ENCODE measurements at regions not wholly inside any gene's neighbourhood (a gene's known extent, or its start where the extent isn't known, plus 50 kb on each side); places are given as distances from the start of the nearest gene placed in this dataset.
"Not testable (repeated sequence)": the region's sequence is repeated elsewhere in the genome, so short reads cannot be mapped to it uniquely, and the experiment has no call there.

DNA sequence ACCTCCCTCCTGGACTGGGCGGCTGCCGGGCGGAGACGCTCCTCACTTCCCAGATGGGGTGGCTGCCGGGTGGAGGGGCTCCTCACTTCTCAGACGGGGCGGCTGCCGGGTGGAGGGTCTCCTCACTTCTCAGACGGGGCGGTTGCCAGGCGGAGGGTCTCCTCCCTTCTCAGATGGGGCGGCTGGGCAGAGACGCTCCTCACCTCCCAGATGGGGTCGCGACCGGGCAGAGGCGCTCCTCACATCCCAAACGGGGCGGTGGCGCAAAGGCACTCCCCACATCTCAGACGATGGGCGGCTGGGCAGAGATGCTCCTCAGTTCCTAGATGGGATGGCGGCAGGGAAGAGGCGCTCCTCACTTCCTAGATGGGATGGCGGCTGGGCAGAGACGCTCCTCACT lies 305.5 kb downstream of the SLITRK5 start:
- DNase-seq (ENCODE audit: extremely low read depth, low read depth, low spot score) = not testable (repeated sequence)

DNA sequence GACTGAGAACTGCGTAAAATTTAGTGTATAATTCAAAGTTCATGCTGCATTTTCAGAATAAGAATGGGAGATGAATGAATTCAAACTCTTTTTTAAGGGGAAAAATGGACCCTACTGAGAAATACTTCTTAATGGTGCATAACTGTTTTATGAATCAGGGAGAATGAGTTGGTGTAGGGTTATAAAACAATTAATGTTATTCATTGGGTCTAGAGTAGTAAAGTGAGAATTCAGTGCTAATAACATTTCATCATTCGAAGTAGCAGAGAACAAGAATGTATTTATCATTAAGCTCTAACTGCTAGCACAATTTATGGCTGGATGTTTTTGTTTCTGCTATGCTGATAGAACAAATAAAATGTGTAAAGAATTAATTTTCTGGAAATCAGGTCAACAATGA lies 310.2 kb downstream of the SLITRK5 start:
- no peak for DNase-seq (ENCODE audit: extremely low read depth, low read depth, low spot score)

DNA sequence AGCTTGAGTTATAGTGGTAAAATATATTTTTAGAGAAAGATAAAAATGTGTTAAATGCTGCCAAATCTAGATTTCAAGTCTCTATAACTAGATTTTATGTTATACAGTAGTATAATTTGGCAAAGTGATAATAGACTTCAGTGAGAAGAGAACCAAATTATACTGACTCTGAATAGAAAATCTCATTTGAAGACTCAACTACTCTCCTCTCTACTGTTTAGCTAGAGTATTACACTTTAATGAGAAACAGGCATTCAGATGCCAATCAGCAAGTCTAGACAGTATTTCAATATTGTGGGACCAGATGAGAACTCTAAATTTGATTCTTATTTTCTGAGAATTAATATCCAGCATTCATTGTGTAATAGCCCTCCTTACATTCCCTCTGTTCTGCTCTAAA lies 311.2 kb downstream of the SLITRK5 start:
- DNase-seq (ENCODE audit: extremely low read depth, low read depth, low spot score) = no peak

DNA sequence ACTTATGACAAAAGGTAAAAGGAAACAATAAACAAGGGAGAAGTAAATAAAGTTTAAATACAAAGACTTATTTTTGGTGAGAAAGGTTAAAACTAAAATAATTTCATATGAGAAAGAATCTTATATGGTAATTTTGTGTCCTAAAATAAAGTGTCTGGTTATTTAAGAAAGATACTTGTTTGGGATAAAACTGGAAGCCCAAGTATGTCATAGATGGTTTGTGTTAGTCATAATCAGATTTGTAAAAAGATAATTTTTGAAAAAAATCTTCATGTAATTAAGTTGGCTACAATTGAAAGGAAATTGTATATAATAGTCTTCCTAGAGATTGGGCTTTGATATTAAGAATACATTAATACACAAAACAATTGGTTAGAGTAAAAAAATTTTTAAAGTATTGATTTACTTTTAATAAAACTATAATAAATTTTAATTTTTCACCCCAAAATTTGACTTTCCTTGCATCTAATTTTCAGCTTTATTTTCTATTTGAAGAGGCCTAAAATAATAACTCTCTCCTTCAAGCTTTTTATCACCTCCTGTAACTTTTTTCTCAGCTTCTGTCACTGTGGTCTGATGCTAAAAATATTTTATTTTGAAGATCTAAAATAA lies 315.6 kb downstream of the SLITRK5 start:
- DNase-seq (ENCODE audit: extremely low read depth, low read depth, low spot score) = no peak

DNA sequence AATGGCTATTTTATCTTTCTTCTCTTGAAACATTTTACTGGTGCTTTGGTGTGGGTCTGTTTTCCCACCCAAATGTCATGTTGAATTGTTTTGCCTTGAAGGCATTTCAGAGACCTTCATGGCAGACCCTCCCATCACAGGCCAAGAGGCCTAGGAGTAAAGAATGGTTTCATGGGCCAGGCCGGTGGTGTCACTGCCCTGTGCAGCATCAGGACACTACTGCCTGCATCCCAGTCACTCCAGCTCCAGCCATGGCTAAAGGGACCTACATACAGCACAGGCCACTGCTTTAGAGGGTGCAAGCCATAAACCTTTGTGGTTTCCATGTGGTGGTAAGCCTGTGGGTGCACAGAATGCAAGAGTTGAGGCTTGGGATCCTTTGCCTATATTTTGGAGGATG lies 326.9 kb downstream of the SLITRK5 start:
- DNase-seq (ENCODE audit: extremely low read depth, low read depth, low spot score) = no peak

DNA sequence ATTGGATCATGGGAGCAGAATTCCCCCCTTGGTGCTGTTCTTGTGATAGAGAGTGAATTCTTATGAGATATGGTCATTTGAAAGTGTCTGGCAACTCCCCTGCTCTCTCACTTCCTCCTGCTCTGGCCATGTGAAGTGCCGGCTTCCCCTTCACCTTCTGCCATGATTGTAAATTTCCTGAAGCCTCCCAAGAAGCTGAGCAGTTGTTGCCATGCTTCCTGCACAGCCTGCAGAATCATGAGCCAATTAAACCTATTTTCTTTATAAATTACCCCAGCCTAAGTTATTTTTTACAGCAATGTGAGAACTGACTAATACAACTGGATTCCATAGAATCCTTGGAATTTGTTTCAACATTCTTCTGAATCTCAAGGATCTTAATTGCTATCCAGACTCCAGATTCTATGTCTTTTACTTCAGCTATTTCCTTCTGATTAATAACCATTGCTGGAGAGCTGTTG lies 328.1 kb downstream of the SLITRK5 start:
- DNase-seq (ENCODE audit: extremely low read depth, low read depth, low spot score) = no peak

DNA sequence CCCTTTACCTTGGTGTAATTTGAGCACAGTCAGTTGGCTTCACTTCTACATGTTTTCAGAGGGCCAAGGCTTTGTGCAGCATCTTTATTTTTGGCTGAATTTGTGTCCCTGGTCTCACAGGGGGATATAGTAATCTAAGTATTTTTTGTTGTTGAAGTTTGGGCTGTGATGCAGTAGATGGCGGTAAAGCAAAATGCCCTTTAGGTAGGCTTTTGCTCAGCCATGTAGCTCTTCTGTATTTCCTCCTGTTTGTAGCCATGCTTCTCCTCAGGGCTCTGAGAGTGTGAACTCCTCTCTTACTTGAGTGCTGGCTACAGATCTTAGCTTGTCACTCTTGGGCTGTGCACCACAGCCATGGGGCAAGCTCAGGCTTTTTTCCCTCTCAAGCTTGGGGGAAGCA lies 328.6 kb downstream of the SLITRK5 start:
- no peak for DNase-seq (ENCODE audit: extremely low read depth, low read depth, low spot score)

DNA sequence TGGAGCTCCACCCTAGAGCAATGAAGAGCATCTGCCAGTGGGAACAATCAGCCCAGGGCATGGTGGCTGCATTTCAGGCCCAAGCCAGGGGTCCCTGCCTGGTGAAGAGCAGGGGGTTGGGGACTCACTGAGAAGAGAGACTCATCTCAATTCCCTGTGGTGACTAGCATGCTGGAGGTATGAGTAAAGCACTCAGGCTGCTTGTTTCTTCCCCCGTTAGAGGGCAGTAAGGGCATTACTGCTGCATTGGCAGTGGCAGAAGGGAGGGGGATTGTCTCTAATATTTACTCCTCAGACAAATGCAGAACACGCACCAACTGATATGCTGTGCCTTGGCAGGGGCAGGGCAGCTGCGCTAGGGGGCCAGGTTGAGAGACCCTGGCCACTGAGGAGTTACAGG lies 329.1 kb downstream of the SLITRK5 start:
- no peak for DNase-seq (ENCODE audit: extremely low read depth, low read depth, low spot score)

DNA sequence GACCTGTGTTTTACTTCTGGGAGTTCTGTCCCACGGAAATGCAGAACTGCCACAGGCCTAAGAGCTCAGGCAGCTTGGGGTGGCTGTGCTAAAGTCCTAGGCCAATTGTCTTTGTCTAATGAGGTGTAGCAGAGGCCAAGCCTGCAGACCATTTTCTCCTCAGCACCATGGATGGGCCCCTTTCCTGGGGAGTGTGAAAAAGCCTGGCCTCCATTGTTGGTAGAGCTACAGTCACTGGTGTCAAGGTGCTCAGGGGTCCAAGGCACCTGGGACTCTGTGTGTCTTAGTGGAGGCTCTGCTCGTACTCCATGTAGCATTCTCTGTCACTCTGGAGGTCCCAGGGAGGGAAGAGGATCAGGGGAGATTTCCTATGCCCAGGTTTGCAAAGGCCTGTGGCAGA lies 329.6 kb downstream of the SLITRK5 start:
- no peak for DNase-seq (ENCODE audit: extremely low read depth, low read depth, low spot score)

DNA sequence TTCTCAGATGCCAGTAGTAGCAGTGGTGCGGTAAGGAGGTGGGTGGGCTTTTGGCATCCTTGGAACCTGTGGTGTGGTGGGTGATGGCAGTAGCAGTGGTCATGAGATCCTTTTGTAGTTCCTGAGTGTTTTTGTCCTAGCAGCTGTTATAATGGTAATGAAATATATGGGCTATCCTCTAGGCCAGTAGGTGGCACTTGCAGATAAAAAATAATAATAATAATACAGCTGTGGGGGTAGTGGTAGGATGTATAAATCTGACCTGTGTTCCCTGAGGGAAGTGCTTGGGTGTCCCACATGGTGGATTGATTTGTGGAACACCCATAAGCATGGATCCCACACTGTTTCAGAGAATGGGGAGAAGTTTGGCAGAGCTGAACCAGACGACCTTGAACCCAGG lies 334.0 kb downstream of the SLITRK5 start:
- no peak for DNase-seq (ENCODE audit: extremely low read depth, low read depth, low spot score)

DNA sequence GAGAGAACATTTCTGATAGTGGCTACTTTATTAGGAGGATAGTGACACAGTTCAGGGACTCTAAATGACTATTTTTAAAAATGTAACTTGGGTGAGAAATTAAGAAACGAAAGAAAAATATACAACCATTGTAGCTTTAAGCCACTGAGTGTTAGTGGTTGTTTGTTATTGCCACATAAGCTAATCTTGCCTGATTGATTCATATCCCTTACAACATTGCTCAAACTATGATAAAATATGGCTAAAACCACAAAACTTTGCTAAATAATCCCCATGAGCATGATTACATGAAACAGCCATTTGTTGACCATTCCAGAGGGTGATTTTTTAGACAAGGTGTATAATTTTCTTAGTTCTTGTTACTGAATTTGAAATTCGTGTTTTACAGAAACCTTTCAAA lies 343.4 kb downstream of the SLITRK5 start:
- DNase-seq (ENCODE audit: extremely low read depth, low read depth, low spot score) = no peak

DNA sequence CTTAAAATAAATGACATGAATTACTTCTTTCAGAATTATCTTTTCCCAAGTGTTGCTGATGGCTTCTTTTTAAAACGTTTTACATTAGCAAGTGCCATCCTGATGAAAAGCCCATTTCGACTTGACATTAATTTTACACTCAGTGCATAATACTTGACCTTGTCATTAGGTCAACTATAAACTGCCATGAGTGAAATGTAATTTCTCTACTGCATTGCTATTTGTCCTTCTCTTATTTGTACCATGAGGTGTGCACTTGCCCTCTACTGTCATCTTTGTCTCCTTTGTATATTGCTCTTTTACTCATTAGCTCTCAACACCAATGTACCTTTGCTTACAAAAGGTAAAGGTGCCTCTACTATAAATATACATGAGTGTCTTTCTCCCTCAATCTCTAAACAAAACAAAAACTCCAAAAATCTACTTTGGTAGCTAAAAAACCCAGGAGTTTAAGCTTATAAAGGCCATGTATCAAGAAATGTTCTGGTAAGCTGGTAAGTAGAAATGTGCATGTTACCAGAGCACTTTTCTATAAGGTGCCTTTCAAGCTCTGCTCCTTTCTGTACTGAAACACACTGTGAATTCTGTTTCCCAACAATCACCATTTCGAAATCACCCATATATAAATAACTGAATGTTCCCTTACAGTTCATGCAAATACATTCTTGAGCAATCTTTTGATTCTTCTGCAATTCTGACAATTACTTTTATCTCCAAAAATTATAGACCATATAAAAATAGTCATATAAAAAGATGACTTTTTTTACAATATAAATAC lies 351.4 kb downstream of the SLITRK5 start:
- no peak for DNase-seq (ENCODE audit: extremely low read depth, low read depth, low spot score)

DNA sequence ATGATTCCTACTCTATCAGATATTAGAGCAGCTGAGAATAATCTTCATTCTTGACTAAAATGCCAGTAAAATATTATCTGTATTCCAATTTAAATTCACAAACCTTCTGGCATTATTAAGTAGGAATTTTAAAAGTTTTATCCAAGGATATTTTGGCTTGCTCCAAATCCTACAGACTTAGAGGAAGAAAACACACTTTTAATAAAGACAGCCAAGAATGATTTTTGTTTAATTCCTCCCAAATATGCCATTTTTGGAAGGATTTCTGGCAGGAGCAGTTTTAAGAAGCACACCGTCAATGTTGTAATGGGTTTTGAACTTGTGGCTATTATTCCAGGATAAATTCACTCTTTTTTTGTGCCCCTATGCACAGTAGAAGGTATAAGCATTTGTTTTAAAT lies 355.1 kb downstream of the SLITRK5 start:
- no peak for DNase-seq (ENCODE audit: extremely low read depth, low read depth, low spot score)

DNA sequence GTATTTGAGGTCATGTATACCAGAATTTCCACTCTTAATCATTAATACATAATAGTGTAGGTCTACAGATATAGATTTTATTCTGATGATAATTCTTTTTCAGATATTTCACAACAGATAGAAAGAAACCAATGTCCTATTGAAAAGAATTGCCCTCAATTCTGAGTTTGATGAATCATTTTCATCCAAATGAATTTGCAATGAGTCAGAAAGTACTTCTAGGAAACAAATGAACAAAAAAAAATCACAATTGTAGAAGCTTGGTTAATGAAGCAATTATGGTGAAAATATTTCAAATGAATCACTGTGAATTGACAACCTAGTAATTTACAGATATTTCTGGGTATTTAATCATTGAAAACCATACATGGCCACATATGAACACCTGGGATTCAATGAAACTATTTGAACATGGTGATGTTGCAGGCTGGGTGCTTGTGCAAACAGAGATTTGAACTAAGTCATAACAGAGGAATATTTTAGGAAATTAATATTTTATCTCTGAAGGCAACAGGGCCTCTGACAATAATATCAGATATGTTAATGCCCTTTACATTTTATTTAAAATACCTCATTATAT lies 360.9 kb downstream of the SLITRK5 start:
- no peak for DNase-seq (ENCODE audit: extremely low read depth, low read depth, low spot score)

DNA sequence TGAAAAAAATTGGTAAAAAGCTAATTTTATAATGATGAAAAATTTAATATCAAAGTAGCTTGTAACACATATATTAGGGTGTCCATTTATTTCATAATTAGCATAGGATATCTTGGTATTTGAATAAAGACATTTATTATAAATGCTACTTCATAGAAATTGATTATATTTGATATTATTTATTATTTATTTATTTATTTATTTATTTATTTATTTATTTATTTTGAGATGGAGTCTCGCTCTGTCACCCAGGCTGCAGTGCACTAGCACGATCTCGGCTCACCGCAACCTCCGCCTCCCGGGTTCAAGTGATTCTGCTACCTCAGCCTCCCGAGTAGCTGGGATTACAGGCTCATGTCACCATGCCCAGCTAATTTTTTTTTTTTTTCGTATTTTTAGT lies 365.0 kb downstream of the SLITRK5 start:
- DNase-seq (ENCODE audit: extremely low read depth, low read depth, low spot score) = not testable (repeated sequence)

DNA sequence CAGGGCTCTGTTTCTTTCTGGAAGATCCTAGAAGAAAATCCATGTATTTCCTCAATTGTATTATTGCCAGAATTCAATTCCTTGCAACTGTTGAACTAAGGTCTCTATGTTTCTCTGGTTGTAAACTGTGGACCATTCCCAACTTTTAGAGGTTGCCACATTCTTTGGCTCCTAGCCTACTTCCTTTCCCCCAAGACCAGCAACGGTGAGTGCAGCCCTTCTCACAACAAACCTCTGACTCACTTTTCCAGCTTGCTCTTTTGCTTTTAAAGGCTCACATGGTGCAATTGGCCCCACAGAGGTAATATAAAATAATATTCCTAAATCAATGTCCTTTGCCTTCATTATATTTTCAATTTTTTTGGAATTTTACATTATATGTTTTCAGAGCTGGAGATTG lies 371.3 kb downstream of the SLITRK5 start:
- no peak for DNase-seq (ENCODE audit: extremely low read depth, low read depth, low spot score)

DNA sequence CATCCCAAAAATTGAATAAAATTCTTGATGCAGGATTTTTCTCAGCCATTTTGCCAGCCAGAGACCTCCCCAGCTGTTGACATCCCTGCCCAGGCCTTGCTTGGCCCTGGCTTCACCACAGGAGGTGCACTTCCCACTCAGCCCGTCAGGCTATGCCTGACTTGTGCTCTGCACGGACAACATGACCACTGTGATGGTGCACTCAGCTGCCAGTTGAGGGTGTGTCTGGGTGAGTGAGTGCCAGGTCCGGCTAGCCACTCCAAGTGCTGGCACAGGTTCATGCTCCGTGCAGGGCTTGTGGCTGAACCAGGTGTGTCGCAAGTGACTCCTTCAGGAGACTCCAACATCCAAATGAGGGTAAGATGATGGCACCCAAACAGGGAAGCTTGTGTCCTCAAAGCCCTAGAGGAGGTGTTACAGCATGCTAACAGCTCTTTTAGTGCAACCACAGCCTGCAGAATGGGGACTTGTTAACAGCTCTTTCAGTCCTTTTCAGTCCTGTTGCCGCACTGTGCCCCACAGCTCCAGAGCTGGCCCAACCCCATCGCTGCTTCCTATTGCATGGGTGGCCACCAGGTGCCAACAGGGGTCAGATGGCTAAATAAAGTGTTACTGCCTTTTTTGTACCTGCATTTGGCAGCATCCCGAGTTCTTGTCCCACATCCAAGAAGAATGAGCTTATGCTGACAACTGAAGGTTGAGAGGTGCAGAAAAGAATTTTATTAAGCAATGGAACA lies 380.7 kb downstream of the SLITRK5 start:
- DNase-seq (ENCODE audit: extremely low read depth, low read depth, low spot score) = no peak

DNA sequence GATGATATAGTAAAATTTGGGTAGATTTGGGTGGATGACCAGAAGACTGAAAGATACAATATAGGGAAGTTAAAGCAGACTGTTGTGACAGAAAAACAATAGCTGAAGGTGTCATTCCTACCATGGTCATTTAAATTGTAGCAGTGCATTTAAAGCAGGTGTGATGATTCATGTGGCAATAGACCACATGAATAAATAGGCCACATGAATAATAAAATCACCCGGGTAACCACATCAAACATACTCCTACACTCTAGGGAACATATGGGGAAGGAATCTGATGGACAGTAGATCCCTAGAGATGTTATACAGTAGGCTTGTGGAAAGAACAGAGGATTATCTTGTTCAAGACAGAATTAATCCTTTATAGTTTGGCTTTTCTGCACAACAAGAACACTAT lies 392.6 kb downstream of the SLITRK5 start:
- DNase-seq (ENCODE audit: extremely low read depth, low read depth, low spot score) = no peak

DNA sequence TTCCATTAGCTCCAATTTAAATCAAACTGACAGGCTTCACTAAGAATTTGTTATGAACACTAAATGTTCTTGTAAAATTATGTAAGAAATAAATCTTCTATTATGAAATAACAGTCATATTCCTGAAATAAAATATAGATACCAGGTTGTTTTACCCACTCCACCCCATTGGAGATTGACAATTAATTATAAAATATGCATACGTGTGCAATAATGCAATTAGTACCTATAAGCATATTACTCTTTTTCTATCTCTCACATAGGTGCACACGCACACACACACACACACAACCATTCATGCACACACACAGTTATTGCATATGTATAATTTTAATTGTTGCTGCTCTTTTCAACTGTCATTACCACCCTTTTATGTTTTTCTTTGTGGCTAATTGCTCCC lies 395.7 kb downstream of the SLITRK5 start:
- DNase-seq (ENCODE audit: extremely low read depth, low read depth, low spot score) = no peak

DNA sequence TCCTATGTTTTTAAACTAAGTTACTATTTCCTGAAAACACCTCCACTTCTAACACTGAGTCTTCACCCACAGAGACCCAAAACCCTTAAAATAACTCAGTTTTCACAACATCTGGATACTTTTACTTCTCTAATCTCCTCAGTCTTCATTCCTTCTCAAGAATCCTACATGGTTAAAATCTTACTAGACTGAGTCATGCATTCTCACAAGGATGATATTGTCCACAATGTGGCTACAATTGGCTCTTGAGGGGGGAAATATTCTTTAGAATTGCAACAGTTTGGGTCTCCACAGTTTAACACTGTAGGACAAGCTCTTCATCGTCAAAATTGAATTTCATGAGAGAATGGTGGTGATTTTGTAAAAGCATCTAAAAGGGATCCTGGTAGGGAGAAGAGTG lies 397.1 kb downstream of the SLITRK5 start:
- DNase-seq (ENCODE audit: extremely low read depth, low read depth, low spot score) = no peak

DNA sequence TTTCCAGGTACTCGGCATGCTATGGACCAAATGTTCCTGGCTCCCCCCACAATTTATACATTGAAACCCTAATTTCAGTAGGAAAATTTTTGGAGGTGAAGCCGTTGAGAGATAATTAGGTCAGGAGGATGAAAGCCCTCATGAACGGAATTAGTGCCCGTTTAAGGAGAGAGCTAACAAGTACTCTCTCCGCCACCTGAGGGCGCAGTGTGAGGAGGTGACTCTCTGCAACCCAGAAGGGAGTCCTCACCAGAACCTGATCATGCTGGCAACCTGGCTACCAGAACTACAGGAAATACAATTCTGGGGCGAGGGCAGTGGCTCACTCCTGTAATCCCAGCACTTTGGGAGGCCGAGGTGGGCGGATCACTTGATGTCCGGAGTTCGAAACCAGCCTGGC lies 397.8 kb downstream of the SLITRK5 start:
- no peak for DNase-seq (ENCODE audit: extremely low read depth, low read depth, low spot score)

DNA sequence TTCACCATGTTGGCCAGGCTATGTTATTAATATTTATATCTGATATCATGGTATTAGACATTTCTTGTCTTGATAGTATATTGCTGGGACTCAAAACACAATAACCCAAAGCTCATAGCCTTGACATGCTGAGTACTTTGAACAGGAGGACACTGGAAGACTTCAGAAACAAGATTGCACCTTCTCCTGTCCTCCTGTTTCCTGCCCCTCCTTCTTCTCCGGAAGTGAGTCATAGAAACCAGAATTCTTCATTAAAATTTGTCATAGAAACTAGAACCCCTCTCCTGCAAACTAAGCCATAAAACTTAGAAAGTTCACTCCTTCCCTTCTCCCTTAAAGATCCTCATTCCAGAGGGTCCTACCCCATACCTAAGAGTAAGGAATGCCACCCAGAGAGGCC lies 400.2 kb downstream of the SLITRK5 start:
- DNase-seq (ENCODE audit: extremely low read depth, low read depth, low spot score) = no peak

Data from glomerular endothelial cell (primary cell).